ENCODE measurements at regions not wholly inside any gene's neighbourhood (a gene's known extent, or its start where the extent isn't known, plus 50 kb on each side); places are given as distances from the start of the nearest gene placed in this dataset.

DNA sequence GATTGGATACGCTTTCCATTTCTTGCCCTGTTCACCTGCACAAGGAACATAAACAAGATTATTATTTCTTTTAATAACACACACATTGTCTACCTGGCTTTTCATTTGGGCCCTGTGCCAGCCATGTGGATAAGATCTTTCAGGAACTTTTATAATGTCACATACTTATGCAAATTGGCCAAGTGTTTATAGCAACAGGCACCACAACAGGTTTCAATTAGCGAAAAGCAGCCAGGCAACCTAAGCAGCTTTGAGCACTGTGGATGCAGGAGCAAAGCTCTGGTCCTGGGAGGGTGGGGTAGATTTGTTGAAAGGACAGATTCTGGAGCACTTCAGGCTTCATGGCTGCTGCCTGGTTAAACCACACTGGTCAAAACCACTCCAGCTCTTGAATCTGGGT lies 217.4 kb downstream of the BARX2 start:
- no peaks in the 10 kb centered on the region for H3K36me3 ChIP-seq (ENCODE audit: control insufficient read depth in 3 of 3, insufficient read depth in 2 of 3, low read depth in 1 of 3, low read length in 3 of 3)
- DNase-seq (peak; percentile 63 to 79), FAIRE-seq (no peak)
- no peak overlapping the region for H3K4me3 ChIP-seq (ENCODE audit: low read depth in 1 of 3, low read length in 3 of 3)
- H3K27me3 ChIP-seq (ENCODE audit: control insufficient read depth in 3 of 3, insufficient read depth in 3 of 3, low read length in 3 of 3), result peaks cover 0 to 3% (median 0%) of the 10 kb centered on the region in 3 donors
- no peaks in the 10 kb centered on the region for H3K4me1 ChIP-seq (ENCODE audit: control insufficient read depth in 3 of 3, insufficient read depth in 2 of 3, low read depth in 1 of 3, low read length in 2 of 3)
- 18 to 56% (median 34%) methylated on average over 2 of the region's 2 CpGs for WGBS, 3 donors
- no peaks in the 10 kb centered on the region for H3K9me3 ChIP-seq (ENCODE audit: control insufficient read depth in 2 of 2, insufficient read depth in 1 of 2, low read depth in 1 of 2, low read length in 1 of 2)
- H3K27ac ChIP-seq (ENCODE audit: low read depth in 1 of 3, low read length in 2 of 3), result no peak overlapping the region

DNA sequence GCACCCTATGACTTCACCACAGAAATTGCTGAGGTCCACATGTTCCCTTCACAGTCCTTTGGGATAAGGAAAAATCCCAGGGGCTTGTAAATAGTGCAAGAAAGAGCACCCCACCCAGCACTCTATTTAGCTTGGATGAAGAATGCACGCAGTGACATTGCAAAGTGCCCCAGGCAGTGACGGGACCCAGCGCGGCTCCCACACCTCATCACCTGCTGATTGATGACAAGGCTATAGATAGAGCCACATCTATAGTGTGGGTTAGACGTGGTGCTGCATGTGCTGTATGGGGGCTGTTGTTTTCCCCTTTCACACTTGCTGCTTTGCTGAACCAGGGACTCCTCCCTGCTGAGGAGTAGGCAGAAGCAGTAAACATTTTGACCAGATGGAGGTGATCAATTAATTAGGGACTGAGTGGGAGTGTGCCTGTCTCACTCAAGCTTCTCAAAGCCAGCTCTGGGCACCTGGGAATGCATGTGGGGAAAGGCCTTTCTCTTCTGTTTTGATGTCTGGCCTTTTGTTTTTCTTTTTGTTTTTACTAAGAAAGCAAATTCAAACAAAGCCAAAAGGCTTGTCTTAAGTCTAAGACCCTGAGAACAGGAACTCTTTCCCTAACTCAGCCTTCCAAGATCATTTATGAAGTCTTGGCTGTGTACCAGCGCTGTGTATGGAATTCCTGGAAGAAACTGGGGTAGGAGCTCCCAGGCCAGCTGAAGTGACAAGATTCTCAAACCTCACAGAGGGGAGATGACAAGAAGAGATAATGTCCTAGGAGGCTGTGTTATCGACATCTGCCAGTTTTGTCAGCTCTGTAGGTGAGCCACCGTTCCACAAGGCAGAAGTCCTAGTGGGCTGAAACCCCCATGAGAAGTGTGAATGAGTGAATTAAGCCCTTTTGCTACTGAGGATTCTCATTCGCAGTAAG lies 219.7 kb downstream of the BARX2 start:
- Histone ChIP-seq H3K36me3 (ENCODE audit: control insufficient read depth in 3 of 3, insufficient read depth in 2 of 3, low read depth in 1 of 3, low read length in 3 of 3) (no peaks in the 10 kb centered on the region), H3K27ac (ENCODE audit: low read depth in 1 of 3, low read length in 2 of 3) (no peak overlapping the region), H3K4me1 (ENCODE audit: control insufficient read depth in 3 of 3, insufficient read depth in 2 of 3, low read depth in 1 of 3, low read length in 2 of 3) (no peaks in the 10 kb centered on the region), H3K27me3 (ENCODE audit: control insufficient read depth in 3 of 3, insufficient read depth in 3 of 3, low read length in 3 of 3) (peaks cover 0 to 3% (median 0%) of the 10 kb centered on the region in 3 donors), H3K9me3 (ENCODE audit: control insufficient read depth in 2 of 2, insufficient read depth in 1 of 2, low read depth in 1 of 2, low read length in 1 of 2) (no peaks in the 10 kb centered on the region), H3K4me3 (ENCODE audit: low read depth in 1 of 3, low read length in 3 of 3) (no peak overlapping the region)
- no peak for FAIRE-seq
- DNase-seq, result no peak
- WGBS, 3 donors, result 50 to 83% (median 76%) methylated on average over 9 of the region's 9 CpGs

DNA sequence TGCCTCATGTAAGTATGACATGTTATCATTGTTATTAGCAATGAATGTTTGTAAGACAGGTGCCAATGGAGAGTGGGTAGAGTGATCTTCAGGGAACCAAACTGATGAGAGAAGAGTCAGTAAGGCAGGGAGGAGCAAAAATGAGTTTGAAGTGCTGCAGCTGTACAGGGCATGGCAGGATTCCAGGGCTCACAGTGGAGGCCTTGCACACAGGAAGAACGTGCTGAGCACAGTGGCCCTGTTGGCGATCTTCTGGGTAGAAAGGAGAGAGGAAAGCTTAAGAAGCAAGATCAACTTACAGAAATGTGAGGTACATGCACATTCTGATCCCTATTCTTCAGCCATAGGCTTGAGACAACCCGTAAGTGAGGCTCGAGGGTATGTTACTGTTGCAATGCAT lies 219.3 kb upstream of the TMEM45B start:
- DNase-seq (no peak), FAIRE-seq (no peak)
- WGBS, 3 donors, result 86 to 91% (median 90%) methylated on average over 4 of the region's 4 CpGs
- H3K4me1 ChIP-seq (ENCODE audit: control insufficient read depth in 3 of 3, insufficient read depth in 2 of 3, low read depth in 1 of 3, low read length in 2 of 3), result no peaks in the 10 kb centered on the region
- no peak overlapping the region for H3K27ac ChIP-seq (ENCODE audit: low read depth in 1 of 3, low read length in 2 of 3)
- no peaks in the 10 kb centered on the region for H3K36me3 ChIP-seq (ENCODE audit: control insufficient read depth in 3 of 3, insufficient read depth in 2 of 3, low read depth in 1 of 3, low read length in 3 of 3)
- H3K27me3 ChIP-seq (ENCODE audit: control insufficient read depth in 3 of 3, insufficient read depth in 3 of 3, low read length in 3 of 3), result peaks cover 0 to 3% (median 0%) of the 10 kb centered on the region in 3 donors
- no peak overlapping the region for H3K4me3 ChIP-seq (ENCODE audit: low read depth in 1 of 3, low read length in 3 of 3)
- H3K9me3 ChIP-seq (ENCODE audit: control insufficient read depth in 2 of 2, insufficient read depth in 1 of 2, low read depth in 1 of 2, low read length in 1 of 2), result no peaks in the 10 kb centered on the region

DNA sequence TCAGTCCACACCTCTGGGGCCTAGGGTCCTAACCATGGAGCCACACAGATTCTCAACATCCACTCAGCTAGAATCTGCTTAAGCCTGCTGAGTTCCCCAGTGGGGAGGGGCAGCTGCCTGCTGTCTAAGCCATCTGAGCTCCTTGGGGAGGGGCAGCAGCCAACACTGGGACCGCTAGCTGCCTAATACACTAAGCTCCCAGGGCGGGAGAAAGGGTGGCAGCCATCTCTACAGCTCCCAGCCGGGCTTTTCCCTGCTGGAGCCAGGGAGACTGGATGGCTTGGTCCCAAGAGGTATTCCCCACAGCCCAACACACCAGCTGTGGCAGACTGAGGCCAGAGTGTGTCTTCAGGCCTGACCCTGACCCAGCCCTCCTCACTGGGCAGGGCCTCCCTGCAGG lies 217.3 kb upstream of the TMEM45B start:
- Histone ChIP-seq H3K9me3 (ENCODE audit: control insufficient read depth in 2 of 2, insufficient read depth in 1 of 2, low read depth in 1 of 2, low read length in 1 of 2) (no peaks in the 10 kb centered on the region), H3K36me3 (ENCODE audit: control insufficient read depth in 3 of 3, insufficient read depth in 2 of 3, low read depth in 1 of 3, low read length in 3 of 3) (no peaks in the 10 kb centered on the region), H3K4me3 (ENCODE audit: low read depth in 1 of 3, low read length in 3 of 3) (no peak overlapping the region), H3K27me3 (ENCODE audit: control insufficient read depth in 3 of 3, insufficient read depth in 3 of 3, low read length in 3 of 3) (peaks cover 0 to 3% (median 0%) of the 10 kb centered on the region in 3 donors), H3K27ac (ENCODE audit: low read depth in 1 of 3, low read length in 2 of 3) (no peak overlapping the region), H3K4me1 (ENCODE audit: control insufficient read depth in 3 of 3, insufficient read depth in 2 of 3, low read depth in 1 of 3, low read length in 2 of 3) (no peaks in the 10 kb centered on the region)
- FAIRE-seq, result no peak
- WGBS, 3 donors, result 79 to 90% (median 85%) methylated on average over 3 of the region's 3 CpGs
- DNase-seq, result no peak

DNA sequence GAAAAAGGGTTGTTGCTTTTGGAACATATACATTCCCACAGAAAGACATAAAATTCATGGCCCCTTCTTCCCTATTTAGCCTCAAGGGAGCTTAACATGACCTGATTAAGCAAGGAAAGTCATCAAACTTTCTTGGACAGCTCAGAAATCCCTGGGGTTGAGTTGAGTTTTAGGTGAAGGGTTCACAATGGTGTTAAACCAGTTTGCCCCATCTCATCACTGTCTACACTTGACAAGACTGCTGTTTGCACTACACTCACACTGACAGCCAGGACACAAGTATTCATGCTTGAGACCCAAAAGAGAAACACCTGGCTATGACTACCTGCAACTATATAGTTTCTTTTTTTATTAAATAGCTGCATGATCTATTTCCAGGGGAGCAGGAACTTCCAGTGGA lies 209.8 kb upstream of the TMEM45B start:
- Histone ChIP-seq H3K27ac (ENCODE audit: low read depth in 1 of 3, low read length in 2 of 3) (no peak overlapping the region), H3K36me3 (ENCODE audit: control insufficient read depth in 3 of 3, insufficient read depth in 2 of 3, low read depth in 1 of 3, low read length in 3 of 3) (no peaks in the 10 kb centered on the region), H3K9me3 (ENCODE audit: control insufficient read depth in 2 of 2, insufficient read depth in 1 of 2, low read depth in 1 of 2, low read length in 1 of 2) (no peaks in the 10 kb centered on the region), H3K27me3 (ENCODE audit: control insufficient read depth in 3 of 3, insufficient read depth in 3 of 3, low read length in 3 of 3) (no peaks in the 10 kb centered on the region), H3K4me1 (ENCODE audit: control insufficient read depth in 3 of 3, insufficient read depth in 2 of 3, low read depth in 1 of 3, low read length in 2 of 3) (no peaks in the 10 kb centered on the region), H3K4me3 (ENCODE audit: low read depth in 1 of 3, low read length in 3 of 3) (no peak overlapping the region)
- FAIRE-seq, result no peak
- DNase-seq, result no peak

DNA sequence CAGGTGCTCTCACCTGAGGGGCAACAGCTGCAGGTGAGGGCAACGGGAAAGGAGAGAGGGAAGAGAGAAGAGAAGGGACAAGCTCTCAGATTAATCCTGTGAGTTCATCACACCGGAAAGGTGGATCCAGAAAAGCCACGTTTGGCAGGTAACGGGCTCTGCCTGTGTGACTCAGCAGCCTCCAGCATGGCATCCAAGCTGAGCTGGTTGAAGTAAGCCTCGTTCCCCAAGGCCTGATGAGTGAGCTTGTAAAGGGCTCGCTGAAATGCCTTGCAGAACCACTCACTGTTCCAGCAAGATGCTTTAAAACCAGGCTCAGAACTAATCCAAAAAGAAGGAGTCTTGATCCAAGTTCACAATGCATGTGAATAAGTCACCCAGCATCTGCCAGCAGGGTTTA lies 206.9 kb upstream of the TMEM45B start:
- H3K27ac ChIP-seq (ENCODE audit: low read depth in 1 of 3, low read length in 2 of 3), result no peak overlapping the region
- no peak for FAIRE-seq
- H3K4me3 ChIP-seq (ENCODE audit: low read depth in 1 of 3, low read length in 3 of 3), result no peak overlapping the region
- H3K4me1 ChIP-seq (ENCODE audit: control insufficient read depth in 3 of 3, insufficient read depth in 2 of 3, low read depth in 1 of 3, low read length in 2 of 3), result peaks cover 0 to 8% (median 0%) of the 10 kb centered on the region in 3 donors
- no peak for DNase-seq
- 60 to 76% (median 73%) methylated on average over 6 of the region's 6 CpGs for WGBS, 3 donors
- H3K27me3 ChIP-seq (ENCODE audit: control insufficient read depth in 3 of 3, insufficient read depth in 3 of 3, low read length in 3 of 3), result no peaks in the 10 kb centered on the region
- no peaks in the 10 kb centered on the region for H3K36me3 ChIP-seq (ENCODE audit: control insufficient read depth in 3 of 3, insufficient read depth in 2 of 3, low read depth in 1 of 3, low read length in 3 of 3)
- no peaks in the 10 kb centered on the region for H3K9me3 ChIP-seq (ENCODE audit: control insufficient read depth in 2 of 2, insufficient read depth in 1 of 2, low read depth in 1 of 2, low read length in 1 of 2)

DNA sequence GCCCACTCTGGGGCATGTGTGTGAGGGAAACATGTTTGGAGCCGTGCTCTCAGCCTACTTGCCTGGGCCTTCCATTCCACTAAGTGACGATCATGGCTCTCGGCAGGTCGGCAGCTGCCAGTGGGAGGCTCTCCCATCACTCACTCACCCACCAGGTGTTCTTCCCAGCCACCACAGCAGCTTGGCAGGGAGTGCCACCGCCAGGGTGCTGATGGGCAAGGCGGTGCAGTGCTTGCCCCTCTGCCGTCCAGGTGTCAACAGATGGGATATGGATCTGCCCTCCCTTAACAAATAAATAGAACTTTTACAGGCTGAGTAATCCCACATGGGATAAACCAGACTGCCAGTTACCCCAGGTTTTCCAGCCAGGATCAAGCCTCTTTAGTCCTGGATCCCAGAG lies 205.5 kb upstream of the TMEM45B start:
- WGBS, 3 donors, result 82 to 93% (median 84%) methylated on average over 7 of the region's 7 CpGs
- Histone ChIP-seq H3K4me3 (ENCODE audit: low read depth in 1 of 3, low read length in 3 of 3) (no peak overlapping the region), H3K36me3 (ENCODE audit: control insufficient read depth in 3 of 3, insufficient read depth in 2 of 3, low read depth in 1 of 3, low read length in 3 of 3) (no peaks in the 10 kb centered on the region), H3K9me3 (ENCODE audit: control insufficient read depth in 2 of 2, insufficient read depth in 1 of 2, low read depth in 1 of 2, low read length in 1 of 2) (no peaks in the 10 kb centered on the region), H3K27ac (ENCODE audit: low read depth in 1 of 3, low read length in 2 of 3) (no peak overlapping the region), H3K4me1 (ENCODE audit: control insufficient read depth in 3 of 3, insufficient read depth in 2 of 3, low read depth in 1 of 3, low read length in 2 of 3) (peaks cover 0 to 8% (median 0%) of the 10 kb centered on the region in 3 donors), H3K27me3 (ENCODE audit: control insufficient read depth in 3 of 3, insufficient read depth in 3 of 3, low read length in 3 of 3) (no peaks in the 10 kb centered on the region)
- DNase-seq, result peak in 1 of 2 donors; percentile 7
- no peak for FAIRE-seq

DNA sequence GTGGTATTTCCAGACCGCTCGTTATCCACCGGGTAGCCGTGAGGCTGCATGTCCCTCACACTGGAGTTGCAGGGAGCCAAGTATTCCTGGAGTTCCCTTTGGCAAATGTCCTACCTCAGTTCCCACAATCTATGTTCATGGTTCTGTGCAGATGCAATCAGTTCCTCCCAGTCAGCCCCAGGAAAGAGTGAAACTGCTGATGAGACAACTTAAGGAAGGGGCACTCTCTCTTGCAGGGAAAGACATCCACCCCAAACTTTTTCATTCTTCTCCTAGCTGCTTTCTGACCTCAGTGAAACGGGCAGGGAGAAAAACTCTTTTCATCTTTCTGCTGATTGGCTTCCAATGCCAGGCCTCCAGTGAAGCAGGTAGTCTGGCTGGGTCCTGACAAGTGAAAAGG lies 205.1 kb upstream of the TMEM45B start:
- DNase-seq, result no peak
- 86 to 92% (median 89%) methylated on average over 5 of the region's 5 CpGs for WGBS, 3 donors
- Histone ChIP-seq H3K27ac (ENCODE audit: low read depth in 1 of 3, low read length in 2 of 3) (no peak overlapping the region), H3K27me3 (ENCODE audit: control insufficient read depth in 3 of 3, insufficient read depth in 3 of 3, low read length in 3 of 3) (no peaks in the 10 kb centered on the region), H3K36me3 (ENCODE audit: control insufficient read depth in 3 of 3, insufficient read depth in 2 of 3, low read depth in 1 of 3, low read length in 3 of 3) (no peaks in the 10 kb centered on the region), H3K4me1 (ENCODE audit: control insufficient read depth in 3 of 3, insufficient read depth in 2 of 3, low read depth in 1 of 3, low read length in 2 of 3) (peaks cover 0 to 8% (median 0%) of the 10 kb centered on the region in 3 donors), H3K9me3 (ENCODE audit: control insufficient read depth in 2 of 2, insufficient read depth in 1 of 2, low read depth in 1 of 2, low read length in 1 of 2) (no peaks in the 10 kb centered on the region), H3K4me3 (ENCODE audit: low read depth in 1 of 3, low read length in 3 of 3) (no peak overlapping the region)
- no peak for FAIRE-seq
